HepG2 (cell line): ENCODE measurements at regions not wholly inside any gene's neighbourhood (a gene's known extent, or its start where the extent isn't known, plus 50 kb on each side); places are given as distances from the start of the nearest gene placed in this dataset.

Experiments used
- ATAC-seq: fragments of 200-7000 bp; cut with Tn5 transposase; 3 replicates; pipeline ENCODE4 v1.9.1; 2020; ENCODE audit warnings: mild to moderate bottlenecking, moderate library complexity
- BruUV-seq: library from RNA; stranded (reverse); fragments of 400-500 nt; replicated peaks from 2 replicates; lab custom pipeline; 2021; lab: Mats Ljungman, UMichigan
- CTCF ChIA-PET: fragments of 300-600 bp; formaldehyde crosslinking; extraction: SDS; loops from one replicate; lab custom pipeline; 2021; ENCODE audit warnings: low total read pairs, inconsistent platforms, low intra/inter-chr PET ratio; lab: Yijun Ruan, JAX
- POLR2A ChIA-PET: fragments of 350-600 bp; sonication (Branson Sonifier 250); formaldehyde crosslinking; loops from one replicate; lab custom pipeline; 2020; ENCODE audit warnings: antibody characterized with exemption, inconsistent platforms; lab: Yijun Ruan, JAX
- DNase-seq: peaks from one replicate; pipeline ENCODE4 v3.0.0-alpha.2; 2015; ENCODE audit warnings: low spot score
- FAIRE-seq: peaks from 3 replicates; lab custom pipeline; 2011; peaks lifted over from hg19 to GRCh38; lab: Jason Lieb, UNC
- H2AFZ ChIP-seq: one replicate; pipeline ENCODE4 v1.6.1; 2011; ENCODE audit warnings: low read length, inconsistent platforms
- H3K27ac ChIP-seq: fragments of 300-600 bp; 3 replicates; pipeline ENCODE4 v1.8.0; 2011; ENCODE audit warnings: mixed run types, mild to moderate bottlenecking, mixed read lengths, low read length, inconsistent platforms; ENCODE audit not compliant: insufficient read depth; ENCODE audit errors: extremely low read length
- H3K27me3 ChIP-seq, 2 experiments: fragments of 200-600 bp in 1 of 2; 2 replicates in 1 of 2; 3 replicates in 1 of 2; pipeline versions ENCODE4 v1.6.0 to v1.8.0; 2011; ENCODE audit warnings: low read length in 2 of 2, mild to moderate bottlenecking in 2 of 2, moderate library complexity in 2 of 2, inconsistent platforms in 1 of 2; ENCODE audit not compliant: insufficient read depth in 2 of 2, control insufficient read depth in 1 of 2
- H3K36me3 ChIP-seq, 2 experiments: fragments of 200-600 bp in 1 of 2; replicated peaks in 1 of 2; 2 replicates in 1 of 2; 3 replicates in 1 of 2; pipeline versions ENCODE4 v1.5.1 to v1.8.0; 2011; ENCODE audit warnings: low read length in 2 of 2, inconsistent platforms in 1 of 2; ENCODE audit not compliant: insufficient read depth in 2 of 2, control insufficient read depth in 1 of 2
- H3K4me1 ChIP-seq: 2 replicates; pipeline ENCODE4 v1.5.1; 2012; ENCODE audit warnings: low read length, inconsistent platforms; ENCODE audit not compliant: insufficient read depth
- H3K4me2 ChIP-seq: 2 replicates; pipeline ENCODE4 v1.6.0; 2011; ENCODE audit warnings: low read depth, low read length, inconsistent platforms
- H3K4me3 ChIP-seq, 3 experiments: fragments of 200-600 bp in 1 of 3; sonication (generic), shearing (Covaris generic) in 1 of 3; replicated peaks in 1 of 3; 2 replicates each; pipeline ENCODE4 v1.5.1; 2011 to 2016; ENCODE audit warnings: low read length in 3 of 3, inconsistent platforms in 2 of 3, low read depth in 2 of 3, mild to moderate bottlenecking in 2 of 3, control low read depth in 1 of 3, mixed read lengths in 1 of 3; ENCODE audit not compliant: insufficient read depth in 1 of 3
- H3K79me2 ChIP-seq: one replicate; pipeline ENCODE4 v1.6.1; 2011; ENCODE audit warnings: low read length, inconsistent platforms; ENCODE audit not compliant: insufficient read depth
- H3K9ac ChIP-seq: 2 replicates; pipeline ENCODE4 v1.6.0; 2011; ENCODE audit warnings: mild to moderate bottlenecking, low read depth, low read length, inconsistent platforms; ENCODE audit not compliant: insufficient read depth
- H3K9me3 ChIP-seq: 2 replicates; pipeline ENCODE4 v1.5.1; 2012; ENCODE audit warnings: mild to moderate bottlenecking, low read length
- H4K20me1 ChIP-seq: 2 replicates; pipeline ENCODE4 v1.6.0; 2011; ENCODE audit warnings: inconsistent platforms, mild to moderate bottlenecking, low read length, moderate library complexity; ENCODE audit not compliant: insufficient read depth
- GZF1 ChIP-seq: sonication (generic); formaldehyde crosslinking; IDR thresholded peaks from 2 replicates; pipeline ENCODE4 v1.5.1; 2020; ENCODE audit warnings: mild to moderate bottlenecking, missing genetic modification reagents
- ISL2 ChIP-seq: sonication (generic); formaldehyde crosslinking; IDR thresholded peaks from 2 replicates; pipeline ENCODE4 v1.5.0; 2020; ENCODE audit warnings: missing genetic modification reagents
- MAFK ChIP-seq, 2 experiments: IDR thresholded peaks in 1 of 2; conservative IDR thresholded peaks in 1 of 2; 2 replicates each; pipeline ENCODE4 v1.6.1; 2011; ENCODE audit warnings: improper control_type of control experiment in 2 of 2, low read length in 2 of 2
- MBNL3 ChIP-seq: fragments of 250-450 bp; sonication (Bioruptor Pico); conservative IDR thresholded peaks from 2 replicates; pipeline ENCODE4 v1.8.0; 2022; ENCODE audit warnings: mild to moderate bottlenecking, inconsistent platforms
- MXD3 ChIP-seq: IDR thresholded peaks from 2 replicates; pipeline ENCODE4 v1.6.1; 2016; ENCODE audit warnings: mild to moderate bottlenecking, missing biosample characterization, missing genetic modification reagents
- PAXIP1 ChIP-seq: sonication (generic); formaldehyde crosslinking; conservative IDR thresholded peaks from 2 replicates; pipeline ENCODE4 v1.4.0; 2020; ENCODE audit warnings: mild to moderate bottlenecking, missing genetic modification reagents, moderate library complexity
- TCF7L2 ChIP-seq: IDR thresholded peaks from 2 replicates; pipeline ENCODE4 v1.6.1; 2011; ENCODE audit warnings: mild to moderate bottlenecking, low read depth, low read length, moderate library complexity
- ZBTB34 ChIP-seq: sonication (generic); formaldehyde crosslinking; IDR thresholded peaks from 2 replicates; pipeline ENCODE4 v1.8.0; 2022; ENCODE audit warnings: mild to moderate bottlenecking, missing genetic modification reagents
- ZFY ChIP-seq: sonication (generic); formaldehyde crosslinking; IDR thresholded peaks from 2 replicates; pipeline ENCODE4 v1.4.0; 2020; ENCODE audit warnings: missing genetic modification reagents
- ZNF3 ChIP-seq: IDR thresholded peaks from 2 replicates; pipeline ENCODE4 v1.7.0; 2017; ENCODE audit warnings: inconsistent platforms
- ZNF318 ChIP-seq: sonication (generic); formaldehyde crosslinking; IDR thresholded peaks from 2 replicates; pipeline ENCODE4 v1.4.0; 2020; ENCODE audit warnings: mild to moderate bottlenecking, missing genetic modification reagents
- ZNF451 ChIP-seq: sonication (generic); formaldehyde crosslinking; IDR thresholded peaks from 2 replicates; pipeline ENCODE4 v1.5.0; 2020; ENCODE audit warnings: mild to moderate bottlenecking, missing genetic modification reagents
- ZNF546 ChIP-seq: sonication (generic); formaldehyde crosslinking; conservative IDR thresholded peaks from 2 replicates; pipeline ENCODE4 v1.8.1; 2023; ENCODE audit warnings: mild to moderate bottlenecking, missing genetic modification reagents
- WGBS: methylation state at CpG from one replicate; pipeline ENCODE4 v1.1.6; 2017; ENCODE audit warnings: low lambda C conversion rate; 5-methylcytosine and 5-hydroxymethylcytosine counted together
- in situ Hi-C: cut with HindIII; loops from 2 replicates; pipeline ENCODE4 v1.10.0; 2017; ENCODE audit warnings: low pct_unique_long_range_greater_than_20kb; ENCODE audit not compliant: extremely low pct_ligation_motif_present
- intact Hi-C: fragments of 100-400 bp; cut with micrococcal nuclease; formaldehyde crosslinking; loops from one replicate; pipeline ENCODE4 v1.10.0; 2022; ENCODE audit not compliant: unreplicated experiment

- Histone ChIP-seq H2AFZ (no peak overlapping the region), H3K9ac (no peak overlapping the region), H3K4me3 (no peak overlapping the region), H3K27ac (no peak overlapping the region), H3K27me3 (no peaks in the 10 kb centered on the region), H4K20me1 (no peaks in the 10 kb centered on the region), H3K4me2 (no peak overlapping the region), H3K4me1 (peaks cover 46% of the 10 kb centered on the region), H3K9me3 (peaks cover 5% of the 10 kb centered on the region; the same call in 1 of the 2 replicates), H3K79me2 (no peaks in the 10 kb centered on the region), H3K36me3 (no peaks in the 10 kb centered on the region)
- no peak for ATAC-seq
- in situ Hi-C loops, result no loop called here
- CTCF ChIA-PET, result no interaction called here
- 57% methylated on average over 2 of the region's 2 CpGs for WGBS
- POLR2A ChIA-PET, result no interaction called here
- no peak for FAIRE-seq
- no peak for DNase-seq
- intact Hi-C loops, result no loop called here
- no TSS peak for BruUV-seq
- no peak for TF ChIP-seq MBNL3
- no peak for TF ChIP-seq ZFY (CRISPR knock-in tag)
- no peak for TF ChIP-seq ISL2 (CRISPR knock-in tag)
- no peak for TF ChIP-seq GZF1 (CRISPR knock-in tag)
- TF ChIP-seq ZBTB34 (CRISPR knock-in tag), result no peak
- TF ChIP-seq MAFK (conservative IDR thresholded peaks at IDR 0.05 in 1 of 2, IDR thresholded peaks at IDR 0.05 in 1 of 2; ENCODE audit: low read length in 2 of 2), result no peak
- TF ChIP-seq ZNF3 (CRISPR knock-in tag), result no peak
- TF ChIP-seq ZNF318, result no peak
- TF ChIP-seq TCF7L2, result no peak
- no peak for TF ChIP-seq ZNF451 (CRISPR knock-in tag)
- no peak for TF ChIP-seq ZNF546
- no peak for TF ChIP-seq MXD3
- TF ChIP-seq PAXIP1, result no peak
Observed at GRCh38 chr1:93749894-93750301, 68.3 kb upstream of the BCAR3 start.
